Uterus (tissue), 2 donors: ENCODE measurements at regions not wholly inside any gene's neighbourhood (a gene's known extent, or its start where the extent isn't known, plus 50 kb on each side); places are given as distances from the start of the nearest gene placed in this dataset.

ENCODE experiments used
- CTCF ChIP-seq, 4 experiments: fragments of 200-600 bp in 2 of 4; fragments of 450-650 bp in 2 of 4; sonication (generic) in 2 of 4; IDR thresholded peaks; one replicate each; pipeline ENCODE4 v1.5.1; 2016 to 2019; ENCODE audit warnings: antibody characterized with exemption in 4 of 4, mild to moderate bottlenecking in 2 of 4, moderate library complexity in 1 of 4
- POLR2A ChIP-seq, 2 donors: fragments of 450-650 bp; IDR thresholded peaks; one replicate each; pipeline ENCODE4 v1.6.1; 2016; ENCODE audit warnings: antibody characterized with exemption in 2 of 2, mild to moderate bottlenecking in 1 of 2, moderate library complexity in 1 of 2

- TF ChIP-seq CTCF (IDR thresholded peaks at IDR 0.05), result no peak
- TF ChIP-seq POLR2A (IDR thresholded peaks at IDR 0.05), result no peak
Measured at GRCh38 chr17:33802349-33803198, 452.5 kb upstream of the CCL2 start.
